ENCODE measurements at regions not wholly inside any gene's neighbourhood (a gene's known extent, or its start where the extent isn't known, plus 50 kb on each side); places are given as distances from the start of the nearest gene placed in this dataset.

- no peak for DNase-seq (ENCODE audit: low spot score)
- Mint-ChIP-seq H3K27ac (no peak overlapping the region), H3K4me1 (peaks cover under 1% of the 10 kb centered on the region; the same call in 1 of the 2 replicates), H3K4me3 (no peak overlapping the region), H3K9me3 (no peaks in the 10 kb centered on the region), H3K36me3 (no peaks in the 10 kb centered on the region), H3K27me3 (ENCODE audit: low read depth) (peaks cover 4% of the 10 kb centered on the region; the same call in 1 of the 2 replicates)
- no peak for ATAC-seq
- no peak for TF ChIP-seq OVOL2 (CRISPR knock-in tag; IDR thresholded peaks at IDR 0.05; ENCODE audit: borderline replicate concordance)
- ChIA-PET CTCF (no interaction called here), POLR2A (no interaction called here)
Observed at GRCh38 chr15:96442076-96442475, 111.6 kb downstream of the NR2F2 start.

GRCh38 chr15:96444865-96445264 lies 114.4 kb downstream of the NR2F2 start:
- no peaks in the 10 kb centered on the region for H3K27me3 Mint-ChIP-seq (ENCODE audit: low read depth)
- no peak for DNase-seq (ENCODE audit: low spot score)
- no peak overlapping the region for H3K27ac Mint-ChIP-seq
- no peaks in the 10 kb centered on the region for H3K4me1 Mint-ChIP-seq
- H3K36me3 Mint-ChIP-seq = no peaks in the 10 kb centered on the region
- H3K9me3 Mint-ChIP-seq = no peaks in the 10 kb centered on the region
- ATAC-seq = no peak
- TF ChIP-seq AR (CRISPR knock-in tag; IDR thresholded peaks at IDR 0.05) (no peak), HMGA2 (CRISPR knock-in tag; IDR thresholded peaks at IDR 0.05) (no peak), CREM (CRISPR knock-in tag; IDR thresholded peaks at IDR 0.05) (no peak)
- ChIA-PET CTCF (interaction anchor here (0.8 to 1.2 kb wide), 2 partner anchors 47 to 118 kb away, joined by 3 to 5 read pairs; no protein-coding TSS in a partner anchor), POLR2A (no interaction called here)
- H3K4me3 Mint-ChIP-seq = no peak overlapping the region

- H3K4me3 Mint-ChIP-seq = no peak overlapping the region
- H3K36me3 Mint-ChIP-seq = no peaks in the 10 kb centered on the region
- TF ChIP-seq ZNF138 (CRISPR knock-in tag; conservative IDR thresholded peaks at IDR 0.05) = no peak
- H3K9me3 Mint-ChIP-seq = no peaks in the 10 kb centered on the region
- H3K27ac Mint-ChIP-seq = no peak overlapping the region
- DNase-seq (ENCODE audit: low spot score) (no peak), ATAC-seq (no peak)
- ChIA-PET POLR2A (no interaction called here), CTCF (interaction anchor here (0.9 kb wide), 1 partner anchor 797 kb away, joined by 3 read pairs; no protein-coding TSS in a partner anchor)
- no peaks in the 10 kb centered on the region for H3K27me3 Mint-ChIP-seq (ENCODE audit: low read depth)
- H3K4me1 Mint-ChIP-seq = peaks cover 3% of the 10 kb centered on the region; the same call in 1 of the 2 replicates
Observed at GRCh38 chr15:96448923-96449322, 118.4 kb downstream of the NR2F2 start.

GRCh38 chr15:96457841-96458240 lies 127.3 kb downstream of the NR2F2 start:
- Mint-ChIP-seq H3K4me3 (no peak overlapping the region), H3K36me3 (no peaks in the 10 kb centered on the region), H3K4me1 (no peaks in the 10 kb centered on the region), H3K27me3 (ENCODE audit: low read depth) (no peaks in the 10 kb centered on the region; the same call in 1 of the 2 replicates), H3K27ac (no peak overlapping the region), H3K9me3 (peaks cover 4% of the 10 kb centered on the region)
- CTCF ChIA-PET = interaction anchor here (1.2 kb wide), 1 partner anchor 131 kb away, joined by 3 read pairs; no protein-coding TSS in a partner anchor
- DNase-seq (ENCODE audit: low spot score) (no peak), ATAC-seq (no peak)
- POLR2A ChIA-PET = no interaction called here
- TF ChIP-seq RORB (CRISPR knock-in tag; IDR thresholded peaks at IDR 0.05) = no peak
- no peak for TF ChIP-seq FOXK1 (CRISPR knock-in tag; IDR thresholded peaks at IDR 0.05)
- TF ChIP-seq TP53 (CRISPR knock-in tag; IDR thresholded peaks at IDR 0.05) = no peak
- no peak for TF ChIP-seq PRDM15 (CRISPR knock-in tag; IDR thresholded peaks at IDR 0.05)
- no peak for TF ChIP-seq CBFB (CRISPR knock-in tag; IDR thresholded peaks at IDR 0.05; ENCODE audit: low read depth)
- TF ChIP-seq E2F1 (CRISPR knock-in tag; IDR thresholded peaks at IDR 0.05) = no peak
- no peak for TF ChIP-seq RELA (CRISPR knock-in tag; IDR thresholded peaks at IDR 0.05; ENCODE audit: borderline replicate concordance)
- no peak for TF ChIP-seq ZMAT4 (CRISPR knock-in tag; IDR thresholded peaks at IDR 0.05)
- TF ChIP-seq ZBTB21 (CRISPR knock-in tag; IDR thresholded peaks at IDR 0.05; ENCODE audit: borderline replicate concordance) = no peak
- TF ChIP-seq GTF2I (CRISPR knock-in tag; conservative IDR thresholded peaks at IDR 0.05) = no peak
- no peak for TF ChIP-seq ZNF423 (CRISPR knock-in tag; IDR thresholded peaks at IDR 0.05)
- TF ChIP-seq JAZF1 (CRISPR knock-in tag; IDR thresholded peaks at IDR 0.05) = no peak
- no peak for TF ChIP-seq CDX4 (CRISPR knock-in tag; IDR thresholded peaks at IDR 0.05; ENCODE audit: borderline replicate concordance)
- TF ChIP-seq HMGA2 (CRISPR knock-in tag; IDR thresholded peaks at IDR 0.05) = no peak
- TF ChIP-seq ZNF396 (CRISPR knock-in tag; IDR thresholded peaks at IDR 0.05; ENCODE audit: borderline replicate concordance) = no peak

All from WTC11 (cell line).